Activated CD4-positive, alpha-beta T cell treated with anti-CD3 and anti-CD28 coated beads, Interleukin-2, amount 50 U/mL, for 24 hours (primary cell): ENCODE measurements at regions not wholly inside any gene's neighbourhood (a gene's known extent, or its start where the extent isn't known, plus 50 kb on each side); places are given as distances from the start of the nearest gene placed in this dataset.

Experiments
- DNase-seq, 2 donors: peaks; one replicate each; pipeline ENCODE4 v3.0.0-alpha.2; 2020; ENCODE audit warnings: low read depth in 1 of 2, low spot score in 1 of 2

- no peak for DNase-seq
Measured at GRCh38 chr1:192059407-192059806, 98.9 kb upstream of the RGS18 start.

- no peak for DNase-seq
Measured at GRCh38 chr1:192061556-192061955, 96.7 kb upstream of the RGS18 start.

- no peak for DNase-seq
Measured at GRCh38 chr1:192065087-192065486, 93.2 kb upstream of the RGS18 start.

- no peak for DNase-seq
Measured at GRCh38 chr1:192066202-192066601, 92.1 kb upstream of the RGS18 start.

GRCh38 chr1:192067360-192067759, 90.9 kb upstream of the RGS18 start:
- no peak for DNase-seq

- DNase-seq: no peak
Measured at GRCh38 chr1:192070213-192070612, 88.0 kb upstream of the RGS18 start.

- DNase-seq: no peak
Measured at GRCh38 chr1:192080684-192081083, 77.6 kb upstream of the RGS18 start.

- DNase-seq: no peak
Measured at GRCh38 chr1:192081359-192081758, 76.9 kb upstream of the RGS18 start.

GRCh38 chr1:192086644-192087043, 71.6 kb upstream of the RGS18 start:
- no peak for DNase-seq

GRCh38 chr1:192087334-192087733, 70.9 kb upstream of the RGS18 start:
- no peak for DNase-seq

- DNase-seq: no peak
Measured at GRCh38 chr1:192088496-192088895, 69.8 kb upstream of the RGS18 start.

GRCh38 chr1:192098001-192098400, 60.3 kb upstream of the RGS18 start:
- DNase-seq: no peak

- no peak for DNase-seq
Measured at GRCh38 chr1:192099328-192099727, 58.9 kb upstream of the RGS18 start.

GRCh38 chr1:192100686-192101468, 57.4 kb upstream of the RGS18 start:
- DNase-seq: no peak

GRCh38 chr1:192104128-192104527, 54.1 kb upstream of the RGS18 start:
- no peak for DNase-seq

- no peak for DNase-seq
Measured at GRCh38 chr1:192104852-192105251, 53.4 kb upstream of the RGS18 start.

- no peak for DNase-seq
Measured at GRCh38 chr1:192108161-192108560, 50.1 kb upstream of the RGS18 start.
